GM21360 (cell line): ENCODE measurements at regions not wholly inside any gene's neighbourhood (a gene's known extent, or its start where the extent isn't known, plus 50 kb on each side); places are given as distances from the start of the nearest gene placed in this dataset.

Source experiments
- ATAC-seq: cut with Tn5 transposase; IDR thresholded peaks from one replicate; pipeline ENCODE4 v1.9.1; 2021; ENCODE audit warnings: mild to moderate bottlenecking, moderate library complexity; ENCODE audit not compliant: unreplicated experiment

DNA sequence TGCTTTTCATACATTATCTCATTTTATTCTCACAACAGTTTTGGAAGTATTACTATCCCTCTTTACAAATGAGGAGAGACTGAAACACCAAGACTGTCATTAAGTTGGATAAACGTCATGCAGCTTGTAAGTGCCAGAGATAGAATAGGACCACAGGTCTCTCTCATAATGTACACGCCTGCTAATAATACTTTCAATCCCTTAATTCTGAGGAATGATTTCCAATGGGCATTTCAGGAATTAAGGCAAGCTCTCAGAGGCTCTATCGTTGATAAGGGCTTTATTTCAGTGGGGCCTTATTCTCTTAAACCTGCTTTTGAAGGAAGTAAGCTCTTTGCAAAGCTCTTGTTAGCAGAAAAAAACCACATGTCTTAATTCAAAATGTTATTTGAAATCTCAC, 229.1 kb downstream of the NFKBIZ start:
- ATAC-seq = no peak

- no peak for ATAC-seq
Measured at GRCh38 chr3:102078854-102079808, 229.8 kb downstream of the NFKBIZ start.

- no peak for ATAC-seq
Measured at GRCh38 chr3:102079809-102080197, 230.5 kb downstream of the NFKBIZ start.

DNA sequence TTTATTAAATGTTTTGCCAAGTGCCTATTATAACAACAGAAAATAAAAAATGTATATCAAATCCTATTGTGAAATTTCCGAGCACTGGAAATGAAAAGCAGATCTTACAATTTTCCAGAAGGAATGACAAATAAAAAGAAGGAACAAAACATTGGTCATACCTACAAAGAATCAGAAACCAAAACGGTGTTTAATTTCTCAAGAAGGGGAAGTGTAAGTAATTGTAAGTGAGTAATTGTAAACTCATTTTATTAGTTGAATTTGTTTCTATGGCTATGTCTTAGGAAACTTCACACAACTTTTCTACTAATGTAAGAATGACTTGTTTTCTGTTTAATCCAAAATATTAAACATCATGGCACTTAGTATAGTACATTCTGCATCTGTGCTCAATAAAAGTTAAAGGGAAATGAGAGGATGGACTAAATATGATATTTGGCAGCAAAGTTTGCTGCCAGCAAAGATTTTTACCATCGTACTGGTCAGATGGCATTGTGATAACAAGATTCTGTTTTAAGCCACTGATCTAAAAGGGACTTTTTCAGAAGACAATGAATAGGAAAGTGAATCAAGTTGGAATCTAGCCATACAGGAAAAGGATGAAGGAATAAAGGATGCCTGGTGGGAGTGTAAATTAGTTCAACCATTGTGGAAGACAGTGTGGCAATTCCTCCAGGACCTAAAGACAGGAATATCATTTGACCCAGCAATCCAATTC, 232.4 kb downstream of the NFKBIZ start:
- ATAC-seq = no peak

- ATAC-seq = no peak
Measured at GRCh38 chr3:102083473-102083872, 234.2 kb downstream of the NFKBIZ start.

DNA sequence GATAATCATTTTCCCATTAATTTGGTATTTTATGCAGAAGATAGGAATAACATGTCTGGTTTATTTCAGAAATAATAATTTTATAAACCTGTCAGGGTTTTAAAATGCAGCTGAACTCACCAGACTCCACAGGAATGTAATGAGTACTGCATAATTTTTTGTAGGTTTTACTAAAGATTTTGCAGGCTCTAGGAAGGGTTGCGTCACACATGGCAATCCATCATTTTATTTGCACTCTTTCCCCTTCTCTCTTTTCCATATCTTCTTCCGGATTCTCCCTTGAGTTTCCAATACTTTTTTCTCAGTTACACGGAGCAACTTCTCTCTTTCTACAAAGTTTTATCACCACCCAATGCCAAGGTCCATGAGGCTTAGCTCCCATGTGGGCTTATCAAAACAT, 234.7 kb downstream of the NFKBIZ start:
- no peak for ATAC-seq

DNA sequence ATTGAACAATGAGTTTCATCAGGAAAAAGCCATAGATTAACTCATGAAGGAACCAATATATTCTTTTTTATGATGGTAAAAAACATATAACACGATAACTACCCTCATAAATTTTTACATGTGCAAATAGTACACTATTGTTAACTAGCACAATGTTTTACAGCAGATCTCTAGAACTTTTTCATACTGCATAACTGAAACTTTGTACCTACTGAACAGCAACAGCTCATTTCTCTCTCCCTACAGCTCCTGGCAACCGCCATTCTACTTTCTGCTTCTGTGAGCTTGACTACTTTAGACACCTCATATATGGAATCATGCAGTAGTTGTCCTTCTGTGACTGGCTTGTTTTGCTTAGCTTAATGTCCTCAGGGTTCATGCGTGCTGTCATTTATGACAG, 235.4 kb downstream of the NFKBIZ start:
- ATAC-seq = no peak

DNA sequence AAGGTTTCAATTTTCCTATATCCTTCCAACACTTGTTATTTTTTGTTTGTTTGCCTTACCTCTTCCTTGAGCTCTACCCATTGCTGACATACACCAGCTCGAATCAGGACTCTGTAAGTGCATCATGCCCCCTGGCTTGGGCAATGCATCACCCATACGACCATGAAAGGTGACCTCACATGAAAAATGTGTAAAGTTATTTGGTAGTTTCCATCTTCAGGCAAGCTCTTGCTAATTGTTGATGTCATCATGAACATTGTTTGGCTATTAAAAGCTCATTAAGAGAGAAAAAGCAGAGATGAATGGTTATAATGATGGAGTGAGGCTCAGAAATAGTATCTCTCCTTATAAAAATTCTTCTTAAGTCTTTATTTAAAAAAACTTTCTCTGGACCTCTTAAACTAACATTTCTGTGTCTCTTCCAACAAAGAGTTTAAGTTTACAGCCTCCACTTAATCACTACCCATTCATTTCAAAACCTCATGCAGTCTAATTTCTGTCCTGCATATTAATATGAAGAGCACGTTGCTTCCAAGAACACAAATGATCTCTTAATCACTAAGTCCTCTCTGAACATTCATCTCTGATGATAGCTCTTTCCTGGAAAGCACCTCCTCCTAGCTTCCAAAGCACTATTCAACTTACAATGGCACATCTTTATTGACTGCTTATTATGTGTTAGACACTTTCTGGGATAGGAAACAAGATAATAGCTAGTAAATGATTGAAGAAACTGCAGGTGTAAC, 236.3 kb downstream of the NFKBIZ start:
- ATAC-seq = no peak

GRCh38 chr3:102087236-102087635, 237.9 kb downstream of the NFKBIZ start:
- ATAC-seq = no peak

GRCh38 chr3:102089239-102089638, 239.9 kb downstream of the NFKBIZ start:
- no peak for ATAC-seq

- no peak for ATAC-seq
Measured at GRCh38 chr3:102089904-102090720, 240.8 kb downstream of the NFKBIZ start.

DNA sequence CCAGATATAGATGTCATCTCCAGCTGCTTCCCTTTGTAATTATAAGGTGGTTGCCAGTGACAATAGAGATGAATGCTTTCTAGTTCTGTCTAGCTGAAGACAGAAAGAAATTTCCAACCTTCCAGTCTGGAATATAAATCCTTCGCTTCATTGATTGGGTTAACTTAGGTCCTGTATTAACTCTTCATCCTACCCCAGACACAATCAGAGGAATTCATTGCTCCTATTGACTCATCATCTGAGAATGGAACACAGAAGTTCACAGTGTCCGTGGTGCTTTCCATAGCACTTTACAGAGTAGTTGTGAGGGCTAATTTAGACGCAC, 241.4 kb downstream of the NFKBIZ start:
- no peak for ATAC-seq

- ATAC-seq = no peak
Measured at GRCh38 chr3:102091358-102091757, 242.0 kb downstream of the NFKBIZ start.

- ATAC-seq = no peak
Measured at GRCh38 chr3:102092617-102093466, 243.5 kb downstream of the NFKBIZ start.

DNA sequence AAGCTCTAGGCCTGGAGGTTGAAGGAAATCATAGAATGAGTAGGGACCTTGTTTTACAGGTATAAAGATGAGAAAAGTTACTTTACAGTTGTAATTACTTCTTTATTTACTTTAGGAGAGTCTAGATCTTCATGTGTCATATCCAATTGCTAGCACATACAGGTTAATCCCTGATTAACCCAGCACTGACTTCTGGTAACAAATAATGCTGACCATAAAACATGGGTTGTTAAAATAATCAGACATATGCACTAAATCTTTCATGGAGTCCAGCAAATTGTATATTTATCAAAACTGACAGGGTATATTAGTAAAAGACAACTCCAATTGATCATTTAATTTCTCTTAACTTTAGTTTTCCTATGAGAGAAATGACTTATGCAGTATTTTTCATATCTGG, 245.2 kb downstream of the NFKBIZ start:
- no peak for ATAC-seq

DNA sequence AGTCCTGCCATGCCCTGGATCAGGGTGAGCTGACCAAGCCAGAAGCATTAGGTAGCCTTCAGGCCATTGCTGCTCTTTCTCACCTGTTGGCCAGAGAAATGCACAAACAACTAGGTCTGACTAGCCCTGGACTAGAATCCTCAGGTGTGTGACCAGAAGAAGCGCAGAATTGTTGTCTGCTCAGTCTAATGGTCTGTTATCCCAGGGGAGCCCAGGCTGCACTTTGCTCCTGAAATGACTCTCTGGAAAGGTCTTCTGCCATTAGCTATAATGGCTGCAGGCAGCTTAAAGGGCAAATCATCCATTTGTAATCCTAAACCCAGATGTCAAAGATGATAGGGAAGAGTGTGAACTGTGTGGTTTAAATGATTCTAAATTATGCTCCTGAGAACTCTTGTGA, 246.1 kb downstream of the NFKBIZ start:
- no peak for ATAC-seq

- no peak for ATAC-seq
Measured at GRCh38 chr3:102096066-102096465, 246.8 kb downstream of the NFKBIZ start.

GRCh38 chr3:102098130-102098885, 249.0 kb downstream of the NFKBIZ start:
- no peak for ATAC-seq

DNA sequence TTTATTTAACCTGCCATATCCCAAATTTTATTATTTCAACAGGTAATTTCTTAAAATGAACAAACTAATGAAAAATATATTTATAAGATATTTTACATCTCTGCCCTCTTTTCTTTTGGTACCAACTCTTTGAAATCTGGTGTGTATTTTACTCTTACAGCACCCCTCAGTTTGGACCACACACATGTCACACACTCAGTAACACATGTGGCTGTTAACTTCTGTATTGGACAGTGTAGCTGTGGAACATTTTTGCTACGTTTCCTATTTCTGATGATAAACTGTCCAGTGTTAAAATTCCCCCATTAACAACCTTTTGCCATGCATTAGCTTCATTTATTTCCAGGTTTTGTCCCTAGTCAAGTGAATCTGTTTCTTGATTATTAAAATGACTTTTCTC, 250.6 kb downstream of the NFKBIZ start:
- ATAC-seq = no peak
